Body of pancreas (tissue), 4 donors: ENCODE measurements at regions not wholly inside any gene's neighbourhood (a gene's known extent, or its start where the extent isn't known, plus 50 kb on each side); places are given as distances from the start of the nearest gene placed in this dataset.

ENCODE experiments used
- ATAC-seq: fragments of 150-250 bp; one replicate; pipeline ENCODE4 v1.9.1; 2016
- DNase-seq, 4 donors: peaks; one replicate each; pipeline ENCODE4 v3.0.0-alpha.2; 2019
- H3K27ac ChIP-seq, 4 donors: fragments of 200-600 bp; sonication (generic); 1 replicate in 3 of 4; 2 replicates in 1 of 4; pipeline versions ENCODE4 v1.5.1 to v1.6.1; 2016 to 2019; ENCODE audit warnings: mild to moderate bottlenecking in 1 of 4, mixed read lengths in 1 of 4, moderate library complexity in 1 of 4
- H3K27me3 ChIP-seq, 2 donors: fragments of 200-600 bp; sonication (generic); one replicate each; pipeline ENCODE4 v1.6.0; 2016; ENCODE audit warnings: mild to moderate bottlenecking in 1 of 2
- H3K36me3 ChIP-seq, 2 donors: fragments of 200-600 bp; sonication (generic); replicated peaks in 1 of 2; 2 replicates each; pipeline ENCODE4 v1.5.1; 2016; ENCODE audit warnings: low read depth in 2 of 2; ENCODE audit not compliant: insufficient read depth in 1 of 2
- H3K4me1 ChIP-seq: fragments of 200-600 bp; sonication (generic); one replicate; pipeline ENCODE4 v1.6.0; 2016
- H3K4me3 ChIP-seq, 2 donors: fragments of 200-600 bp; sonication (generic); 1 replicate in 1 of 2; 2 replicates in 1 of 2; pipeline ENCODE4 v1.5.1; 2016 to 2019
- H3K9me3 ChIP-seq, 3 donors: fragments of 200-600 bp; sonication (generic); 1 replicate in 2 of 3; 2 replicates in 1 of 3; pipeline ENCODE4 v1.5.1; 2016
- CTCF ChIP-seq, 7 experiments: fragments of 450-650 bp in 4 of 7; fragments of 200-600 bp in 3 of 7; sonication (generic) in 3 of 7; IDR thresholded peaks; one replicate each; pipeline ENCODE4 v1.5.1; 2016 to 2019; ENCODE audit warnings: antibody characterized with exemption in 7 of 7
- POLR2A ChIP-seq, 3 donors: fragments of 450-650 bp; IDR thresholded peaks; one replicate each; pipeline ENCODE4 v1.6.1; 2016; ENCODE audit warnings: antibody characterized with exemption in 3 of 3, mild to moderate bottlenecking in 2 of 3
- WGBS, 2 donors: methylation state at CpG; one replicate each; pipeline ENCODE4 v1.1.5; 2017; 5-methylcytosine and 5-hydroxymethylcytosine counted together
- intact Hi-C: fragments of 100-400 bp; cut with DNase I; formaldehyde crosslinking; loops from one replicate; pipeline ENCODE4 v1.15.1; 2023

GRCh38 chr9:78549711-78550110, 252.8 kb downstream of the PSAT1 start:
- Histone ChIP-seq H3K27me3 (no peaks in the 10 kb centered on the region), H3K27ac (no peak overlapping the region), H3K9me3 (no peaks in the 10 kb centered on the region), H3K4me1 (no peaks in the 10 kb centered on the region), H3K4me3 (no peak overlapping the region), H3K36me3 (no peaks in the 10 kb centered on the region)
- DNase-seq (no peak), ATAC-seq (no peak)
- 54 to 73% methylated on average over 3 of the region's 3 CpGs for WGBS, 2 donors
- TF ChIP-seq POLR2A (IDR thresholded peaks at IDR 0.05) (no peak), CTCF (IDR thresholded peaks at IDR 0.05) (no peak)
- intact Hi-C loops, result no loop called here

- H3K27me3 ChIP-seq, result no peaks in the 10 kb centered on the region
- no peaks in the 10 kb centered on the region for H3K4me1 ChIP-seq
- no peaks in the 10 kb centered on the region for H3K36me3 ChIP-seq
- no peaks in the 10 kb centered on the region for H3K9me3 ChIP-seq
- ATAC-seq (no peak), DNase-seq (no peak)
- no peak overlapping the region for H3K4me3 ChIP-seq
- H3K27ac ChIP-seq, result no peak overlapping the region
- WGBS, 2 donors, result 31 to 58% methylated on average over 1 of the region's 1 CpG
- intact Hi-C loops, result no loop called here
- TF ChIP-seq CTCF (IDR thresholded peaks at IDR 0.05) (no peak), POLR2A (IDR thresholded peaks at IDR 0.05) (no peak)
Measured at GRCh38 chr9:78552802-78553201, 255.9 kb downstream of the PSAT1 start.

- intact Hi-C loops, result no loop called here
- H3K4me3 ChIP-seq, result no peak overlapping the region
- no peak overlapping the region for H3K27ac ChIP-seq
- ATAC-seq (no peak), DNase-seq (no peak)
- WGBS, 2 donors, result 64 to 66% methylated on average over 5 of the region's 5 CpGs
- TF ChIP-seq POLR2A (IDR thresholded peaks at IDR 0.05) (no peak), CTCF (IDR thresholded peaks at IDR 0.05) (no peak)
- H3K36me3 ChIP-seq, result no peaks in the 10 kb centered on the region
- no peaks in the 10 kb centered on the region for H3K9me3 ChIP-seq
- no peaks in the 10 kb centered on the region for H3K27me3 ChIP-seq
- no peaks in the 10 kb centered on the region for H3K4me1 ChIP-seq
Measured at GRCh38 chr9:78557540-78557939, 260.6 kb downstream of the PSAT1 start.

GRCh38 chr9:78559449-78559885, 262.5 kb downstream of the PSAT1 start:
- WGBS, 2 donors, result 47 to 48% methylated on average over 3 of the region's 3 CpGs
- no peaks in the 10 kb centered on the region for H3K4me1 ChIP-seq
- no peaks in the 10 kb centered on the region for H3K27me3 ChIP-seq
- DNase-seq, result no peak
- H3K4me3 ChIP-seq, result no peak overlapping the region
- no peak overlapping the region for H3K27ac ChIP-seq
- no peak for TF ChIP-seq CTCF (IDR thresholded peaks at IDR 0.05)
- TF ChIP-seq POLR2A (IDR thresholded peaks at IDR 0.05), result no peak
- no peaks in the 10 kb centered on the region for H3K36me3 ChIP-seq
- no peak for ATAC-seq
- H3K9me3 ChIP-seq, result no peaks in the 10 kb centered on the region
- intact Hi-C loops, result no loop called here

- Histone ChIP-seq H3K27me3 (no peaks in the 10 kb centered on the region), H3K27ac (no peak overlapping the region), H3K4me1 (no peaks in the 10 kb centered on the region), H3K9me3 (no peaks in the 10 kb centered on the region), H3K36me3 (no peaks in the 10 kb centered on the region), H3K4me3 (no peak overlapping the region)
- WGBS, 2 donors, result 62 to 75% methylated on average over 1 of the region's 1 CpG
- no peak for DNase-seq
- TF ChIP-seq CTCF (IDR thresholded peaks at IDR 0.05) (no peak), POLR2A (IDR thresholded peaks at IDR 0.05) (no peak)
- ATAC-seq, result no peak
- intact Hi-C loops, result no loop called here
Measured at GRCh38 chr9:78562021-78562420, 265.1 kb downstream of the PSAT1 start.
